ENCODE measurements at regions not wholly inside any gene's neighbourhood (a gene's known extent, or its start where the extent isn't known, plus 50 kb on each side); places are given as distances from the start of the nearest gene placed in this dataset.

GRCh38 chr2:66110086-66110485, 324.8 kb upstream of the MEIS1 start:
- CTCF ChIA-PET = no interaction called here
- intact Hi-C loops (cut with micrococcal nuclease) = no loop called here
- no peak overlapping the region for H3K27ac Mint-ChIP-seq
- no peaks in the 10 kb centered on the region for H3K4me1 Mint-ChIP-seq
- POLR2A ChIA-PET = no interaction called here
- H2AFZ ChIP-seq (ENCODE audit: insufficient read depth, low read depth, low read length, poor library complexity, severe bottlenecking) = no peak overlapping the region
- no peaks in the 10 kb centered on the region for H3K4me1 ChIP-seq (ENCODE audit: control insufficient read depth in 2 of 2, insufficient read depth in 2 of 2, low read length in 2 of 2)
- H3K4me3 Mint-ChIP-seq = no peak overlapping the region
- H3K27me3 ChIP-seq (replicated peaks in 1 of 4; ENCODE audit: control extremely low read depth in 1 of 4, control insufficient read depth in 3 of 4, insufficient read depth in 4 of 4, low read length in 3 of 4) = no peaks in the 10 kb centered on the region
- WGBS (ENCODE audit: insufficient coverage) = 100% methylated on average over 1 of the region's 2 CpGs
- DNase-seq = no peak
- H4K20me1 ChIP-seq (ENCODE audit: control insufficient read depth, insufficient read depth, low read length, poor library complexity, severe bottlenecking) = no peaks in the 10 kb centered on the region
- TF ChIP-seq CTCF (IDR thresholded peaks at IDR 0.05) (no peak), EZH2 (IDR thresholded peaks at IDR 0.05; ENCODE audit: borderline replicate concordance, insufficient read depth, low read depth, low read length, poor library complexity, severe bottlenecking) (no peak)
- H3K27ac ChIP-seq (ENCODE audit: low read length in 2 of 2) = no peak overlapping the region
- H3K27me3 Mint-ChIP-seq = no peaks in the 10 kb centered on the region
- H3K79me2 ChIP-seq (ENCODE audit: control insufficient read depth, insufficient read depth, low read length) = no peaks in the 10 kb centered on the region
- no peaks in the 10 kb centered on the region for H3K9me3 ChIP-seq (ENCODE audit: control extremely low read depth in 1 of 3, control insufficient read depth in 2 of 3, insufficient read depth in 1 of 3, low read length in 2 of 3)
- H3K36me3 ChIP-seq (replicated peaks in 1 of 2; ENCODE audit: control extremely low read depth in 1 of 2, control insufficient read depth in 1 of 2, extremely low read depth in 1 of 2, insufficient read depth in 2 of 2, low read length in 1 of 2) = no peaks in the 10 kb centered on the region
- no peak for ATAC-seq (ENCODE audit: low read depth)
- no peak overlapping the region for H3K4me2 ChIP-seq (replicated peaks; ENCODE audit: low read depth, low read length, poor library complexity, severe bottlenecking)
- no peak overlapping the region for H3K4me3 ChIP-seq (ENCODE audit: control extremely low read depth in 1 of 5, extremely low read depth in 1 of 5, insufficient read depth in 1 of 5, low read depth in 2 of 5, low read length in 4 of 5)
- no peak overlapping the region for H3K9ac ChIP-seq (ENCODE audit: low read length)
- no peaks in the 10 kb centered on the region for H3K9me3 Mint-ChIP-seq (ENCODE audit: insufficient read depth)

GRCh38 chr2:66109419-66109818, 325.5 kb upstream of the MEIS1 start:
- Mint-ChIP-seq H3K27me3 (no peaks in the 10 kb centered on the region), H3K4me3 (no peak overlapping the region), H3K27ac (no peak overlapping the region), H3K9me3 (ENCODE audit: insufficient read depth) (no peaks in the 10 kb centered on the region), H3K4me1 (no peaks in the 10 kb centered on the region)
- no peak for ATAC-seq (ENCODE audit: low read depth)
- intact Hi-C loops (cut with micrococcal nuclease) = no loop called here
- no peaks in the 10 kb centered on the region for H3K79me2 ChIP-seq (ENCODE audit: control insufficient read depth, insufficient read depth, low read length)
- no peaks in the 10 kb centered on the region for H4K20me1 ChIP-seq (ENCODE audit: control insufficient read depth, insufficient read depth, low read length, poor library complexity, severe bottlenecking)
- no peaks in the 10 kb centered on the region for H3K4me1 ChIP-seq (ENCODE audit: control insufficient read depth in 2 of 2, insufficient read depth in 2 of 2, low read length in 2 of 2)
- no peak overlapping the region for H3K4me3 ChIP-seq (ENCODE audit: control extremely low read depth in 1 of 5, extremely low read depth in 1 of 5, insufficient read depth in 1 of 5, low read depth in 2 of 5, low read length in 4 of 5)
- POLR2A ChIA-PET = no interaction called here
- no peak overlapping the region for H3K27ac ChIP-seq (ENCODE audit: low read length in 2 of 2)
- WGBS (ENCODE audit: insufficient coverage) = no CpG with 5 or more reads among the region's 2 CpGs
- no peaks in the 10 kb centered on the region for H3K36me3 ChIP-seq (replicated peaks in 1 of 2; ENCODE audit: control extremely low read depth in 1 of 2, control insufficient read depth in 1 of 2, extremely low read depth in 1 of 2, insufficient read depth in 2 of 2, low read length in 1 of 2)
- no peaks in the 10 kb centered on the region for H3K27me3 ChIP-seq (replicated peaks in 1 of 4; ENCODE audit: control extremely low read depth in 1 of 4, control insufficient read depth in 3 of 4, insufficient read depth in 4 of 4, low read length in 3 of 4)
- no peak for DNase-seq
- no peak for TF ChIP-seq EZH2 (IDR thresholded peaks at IDR 0.05; ENCODE audit: borderline replicate concordance, insufficient read depth, low read depth, low read length, poor library complexity, severe bottlenecking)
- TF ChIP-seq CTCF (IDR thresholded peaks at IDR 0.05) = no peak
- CTCF ChIA-PET = no interaction called here
- H3K9me3 ChIP-seq (ENCODE audit: control extremely low read depth in 1 of 3, control insufficient read depth in 2 of 3, insufficient read depth in 1 of 3, low read length in 2 of 3) = peaks cover 0 to 1% (median 0%) of the 10 kb centered on the region in 3 donors
- H3K9ac ChIP-seq (ENCODE audit: low read length) = no peak overlapping the region
- H3K4me2 ChIP-seq (replicated peaks; ENCODE audit: low read depth, low read length, poor library complexity, severe bottlenecking) = no peak overlapping the region
- no peak overlapping the region for H2AFZ ChIP-seq (ENCODE audit: insufficient read depth, low read depth, low read length, poor library complexity, severe bottlenecking)

Measured in B cell (primary cell).